ENCODE measurements at regions not wholly inside any gene's neighbourhood (a gene's known extent, or its start where the extent isn't known, plus 50 kb on each side); places are given as distances from the start of the nearest gene placed in this dataset.
"Not testable (repeated sequence)": the region's sequence is repeated elsewhere in the genome, so short reads cannot be mapped to it uniquely, and the experiment has no call there.

DNA sequence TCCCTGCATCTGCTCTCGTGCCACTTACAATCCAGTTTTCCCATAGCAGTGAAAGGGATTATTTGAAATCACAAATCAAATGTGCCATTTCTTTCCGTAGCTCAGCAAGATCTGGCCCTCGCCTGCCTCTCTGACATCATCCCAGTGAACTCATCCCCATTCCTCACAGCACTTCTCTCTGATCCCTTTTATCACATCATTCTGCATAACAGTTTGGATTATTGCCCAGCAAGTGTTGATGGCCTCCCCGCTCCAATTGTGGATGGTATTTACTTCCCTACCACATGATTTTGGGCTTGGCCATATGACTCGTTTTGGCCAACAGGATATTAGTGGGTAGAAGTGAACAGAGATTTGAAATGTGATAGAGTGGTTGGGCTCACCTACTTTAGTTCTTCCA is 185.0 kb downstream of the NPIPA7 start:
- not testable (repeated sequence) for DNase-seq

DNA sequence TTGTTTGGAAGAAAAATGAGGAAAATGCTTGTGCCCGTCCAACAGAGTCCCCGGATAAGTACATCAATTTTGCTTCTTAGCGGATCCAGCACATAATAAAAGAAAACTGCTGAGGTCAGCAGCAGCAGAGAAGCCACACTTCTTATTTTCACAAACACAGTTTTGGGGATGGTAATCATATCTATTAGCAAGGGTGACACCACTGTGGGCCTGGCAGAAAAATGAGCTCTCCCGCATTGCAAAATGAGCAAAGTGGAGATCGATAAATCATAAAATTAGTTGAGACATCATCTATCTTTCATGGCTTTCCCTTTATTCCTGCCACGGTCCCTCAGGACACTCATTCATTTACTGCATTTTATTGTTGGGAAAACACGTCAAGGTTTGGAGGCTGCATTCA is 186.4 kb downstream of the NPIPA7 start:
- not testable (repeated sequence) for DNase-seq

GRCh38 chr16:16570055-16570454 is 191.1 kb downstream of the NPIPA7 start:
- DNase-seq: not testable (repeated sequence)

GRCh38 chr16:16570874-16571273 is 191.9 kb downstream of the NPIPA7 start:
- not testable (repeated sequence) for DNase-seq

GRCh38 chr16:16572130-16572774 is 193.3 kb downstream of the NPIPA7 start:
- not testable (repeated sequence) for DNase-seq

DNA sequence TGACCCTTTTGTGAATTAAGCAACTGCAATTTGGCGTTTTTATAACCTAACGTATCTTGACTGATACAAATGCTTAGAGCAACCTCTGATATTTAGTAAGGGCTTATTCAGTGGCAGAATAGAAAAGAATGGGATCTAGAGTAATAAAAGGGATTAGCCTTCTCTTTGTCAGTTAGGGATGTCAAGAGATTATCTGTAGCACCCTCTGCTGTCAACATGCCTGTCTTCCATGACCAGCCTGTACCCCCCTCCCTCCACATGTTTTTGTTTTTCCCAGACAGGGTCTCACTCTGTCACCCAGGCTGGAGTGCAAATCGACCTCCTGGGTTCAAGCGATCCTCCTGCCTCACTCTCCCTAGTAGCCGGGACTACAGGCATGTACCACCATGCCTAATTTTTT is 198.1 kb downstream of the NPIPA7 start:
- not testable (repeated sequence) for DNase-seq

DNA sequence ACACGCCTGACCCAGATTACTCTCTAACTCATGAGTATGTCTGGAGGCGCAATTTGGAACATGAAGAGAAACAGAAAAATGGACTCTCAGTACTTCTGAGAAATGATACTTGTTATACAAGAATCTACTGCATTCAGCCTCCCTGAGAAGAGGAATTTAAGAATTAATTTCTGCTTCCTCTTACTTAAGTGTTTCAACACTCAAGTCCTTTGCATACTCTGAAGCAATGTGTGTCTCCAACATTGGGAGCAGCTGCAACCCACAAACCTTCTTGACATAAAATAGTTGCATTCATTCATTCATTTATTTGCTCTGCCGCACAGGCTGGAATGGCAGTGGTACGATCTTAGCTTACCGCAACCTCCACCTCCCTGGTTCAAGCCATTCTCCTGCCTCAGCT is 199.8 kb downstream of the NPIPA7 start:
- no peak for DNase-seq

- not testable (repeated sequence) for DNase-seq
Observed at GRCh38 chr16:16582916-16583315, 204.0 kb downstream of the NPIPA7 start.

GRCh38 chr16:16586073-16586651 is 207.2 kb downstream of the NPIPA7 start:
- DNase-seq: not testable (repeated sequence)

DNA sequence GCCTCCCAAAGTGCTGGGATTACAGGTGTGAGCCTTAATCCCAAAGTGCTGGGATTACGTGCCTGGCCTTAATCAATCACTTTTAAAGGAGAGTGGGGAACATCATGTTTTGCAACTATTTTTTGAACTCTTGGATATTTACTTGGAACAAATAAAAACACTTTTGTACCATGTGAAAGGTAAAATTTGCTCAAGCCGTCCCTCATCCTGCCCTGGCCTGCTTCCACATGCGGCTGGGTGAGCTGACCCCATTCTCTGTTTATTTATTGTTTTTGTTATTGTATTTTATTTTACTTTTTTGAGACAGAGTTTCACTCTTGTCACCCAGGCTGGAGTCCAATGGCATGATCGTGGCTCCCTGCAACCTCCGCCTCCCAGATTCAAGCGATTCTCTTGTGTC is 208.0 kb downstream of the NPIPA7 start:
- not testable (repeated sequence) for DNase-seq

- not testable (repeated sequence) for DNase-seq
Observed at GRCh38 chr16:16588436-16588835, 209.5 kb downstream of the NPIPA7 start.

GRCh38 chr16:16590654-16591318 is 211.8 kb downstream of the NPIPA7 start:
- DNase-seq: not testable (repeated sequence)

DNA sequence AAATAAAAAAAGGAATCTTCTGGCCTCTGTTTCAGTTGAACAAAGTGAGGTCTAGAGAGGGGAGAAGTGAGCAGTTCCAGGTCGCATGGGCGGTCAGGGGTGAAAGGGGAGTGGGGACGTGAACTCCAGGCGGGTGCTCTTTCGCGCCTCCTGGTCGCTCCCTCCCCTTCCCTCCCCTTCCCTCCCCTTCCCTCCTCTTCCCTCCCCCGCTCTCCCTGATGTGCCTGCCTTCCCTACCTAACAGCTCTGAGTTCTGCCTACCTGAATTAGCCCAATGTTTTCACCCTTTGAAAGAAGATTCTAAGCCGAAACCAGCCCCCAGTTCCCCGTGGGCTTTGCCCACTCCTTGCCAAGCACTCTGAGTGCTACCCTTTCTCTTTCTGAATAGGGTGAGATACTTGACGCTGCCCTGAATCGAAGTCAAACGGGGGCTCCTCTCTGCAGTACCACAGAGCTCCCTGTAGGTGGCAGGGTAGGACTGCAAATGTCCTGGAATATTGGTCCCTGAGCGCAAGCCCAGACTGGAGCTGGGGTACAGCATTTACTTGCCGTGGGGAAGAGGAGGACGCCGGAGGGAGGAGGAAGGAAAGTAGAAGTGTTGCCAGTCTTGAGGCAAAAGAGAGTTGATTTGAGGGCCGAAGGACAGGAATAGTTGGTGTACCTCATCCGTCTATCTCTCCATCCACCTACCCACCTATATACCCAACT is 214.4 kb downstream of the NPIPA7 start:
- peak; percentile 14 to 38 for DNase-seq

GRCh38 chr16:16595029-16595718 is 216.2 kb downstream of the NPIPA7 start:
- not testable (repeated sequence) for DNase-seq

DNA sequence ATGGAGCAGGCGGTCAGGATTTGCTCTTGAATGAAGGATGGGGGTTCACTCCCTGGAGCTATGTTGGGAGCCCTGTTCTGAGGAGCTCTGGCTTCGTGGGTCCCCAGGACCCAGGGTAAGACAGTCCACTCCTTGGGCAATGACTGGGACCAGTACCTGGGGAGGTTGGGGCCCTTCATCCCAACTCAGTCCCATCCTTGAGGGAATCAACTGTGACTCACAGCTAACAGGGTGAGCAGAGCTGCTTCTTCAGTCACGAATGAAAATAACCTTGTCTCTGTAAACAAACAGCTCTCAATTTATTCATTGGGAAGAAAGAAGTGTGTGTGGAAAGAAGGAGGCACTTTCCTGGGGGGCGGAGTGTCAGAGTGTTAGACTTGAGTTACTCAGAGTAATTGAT is 222.3 kb downstream of the NPIPA7 start:
- DNase-seq: not testable (repeated sequence)

DNA sequence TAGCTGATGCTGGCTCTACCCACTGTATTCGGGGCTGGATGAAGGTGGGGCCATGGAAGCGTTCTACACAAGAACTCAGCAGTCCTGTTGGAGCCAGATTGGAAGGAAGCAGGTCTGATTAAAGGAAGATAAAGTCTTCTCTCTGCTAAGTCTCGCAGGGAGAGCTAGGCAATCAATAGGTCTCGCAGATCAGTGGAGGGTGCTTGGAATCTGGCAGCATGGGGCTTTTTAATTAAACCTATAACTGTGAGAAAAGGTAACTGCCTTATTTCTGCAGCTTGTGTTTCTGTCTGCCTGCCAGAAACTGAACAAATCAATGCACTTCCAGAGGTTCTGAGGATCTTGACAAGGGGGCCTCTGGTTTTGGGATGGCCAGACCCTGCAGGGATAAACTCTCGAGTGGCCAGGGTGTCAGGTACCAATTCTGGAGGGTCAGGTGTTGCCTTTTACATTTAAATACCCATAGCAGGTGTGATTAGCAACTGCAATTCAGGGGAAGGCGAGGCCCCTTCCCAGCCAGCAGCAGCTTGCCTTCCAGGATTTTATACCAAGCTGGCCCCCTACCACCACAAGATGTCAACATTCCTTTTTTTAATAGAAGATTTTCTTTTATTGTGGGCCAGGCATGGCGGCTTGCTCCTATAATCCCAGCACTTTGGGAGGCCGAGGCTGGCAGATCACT is 228.6 kb downstream of the NPIPA7 start:
- not testable (repeated sequence) for DNase-seq

DNA sequence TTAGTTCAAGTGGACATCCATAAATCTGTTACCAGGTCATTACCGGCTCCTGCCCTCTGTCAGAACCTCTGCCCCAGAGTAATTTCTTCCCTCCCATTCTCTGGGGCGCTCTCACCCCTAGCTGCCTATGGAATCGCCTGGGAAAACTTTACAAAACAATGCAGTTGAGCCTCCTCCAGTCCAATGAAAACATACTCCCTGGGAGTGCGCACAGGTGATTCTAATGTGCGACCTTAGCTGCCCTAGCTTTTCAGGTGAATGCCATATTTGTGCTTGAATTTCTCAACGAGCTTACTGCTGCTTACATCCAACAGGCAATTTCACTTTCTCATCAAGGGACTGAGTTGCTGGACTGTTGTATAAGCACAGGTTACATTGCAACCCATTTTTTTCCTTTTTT is 230.7 kb downstream of the NPIPA7 start:
- not testable (repeated sequence) for DNase-seq

DNA sequence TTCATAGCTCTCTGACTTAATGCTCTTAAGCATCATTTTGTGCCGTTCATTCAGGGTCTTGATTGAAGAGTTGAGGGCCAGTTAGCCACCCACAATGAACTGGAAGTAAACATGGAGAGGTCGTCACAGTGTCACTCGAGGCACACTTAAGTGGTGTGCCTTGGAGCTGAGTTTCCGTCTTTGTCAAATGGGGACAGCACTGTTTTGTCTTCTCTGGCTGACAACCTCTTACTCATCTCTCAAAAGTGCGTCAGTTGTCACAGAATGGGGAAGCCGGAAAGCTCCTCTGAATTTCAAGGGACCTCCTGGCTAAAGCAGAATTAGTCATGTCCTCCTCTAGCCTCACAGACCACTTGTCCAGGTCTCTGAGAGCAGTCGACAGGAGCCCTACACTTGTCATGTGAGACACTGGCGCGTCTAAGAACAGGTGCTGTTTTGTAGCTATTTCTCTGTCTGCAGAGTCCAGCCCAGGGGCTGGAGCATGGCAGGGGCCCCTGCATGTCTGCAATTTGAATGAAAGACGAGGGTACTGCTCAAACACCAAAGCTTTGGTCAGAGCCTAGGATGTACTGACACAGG is 231.5 kb downstream of the NPIPA7 start:
- not testable (repeated sequence) for DNase-seq

DNA sequence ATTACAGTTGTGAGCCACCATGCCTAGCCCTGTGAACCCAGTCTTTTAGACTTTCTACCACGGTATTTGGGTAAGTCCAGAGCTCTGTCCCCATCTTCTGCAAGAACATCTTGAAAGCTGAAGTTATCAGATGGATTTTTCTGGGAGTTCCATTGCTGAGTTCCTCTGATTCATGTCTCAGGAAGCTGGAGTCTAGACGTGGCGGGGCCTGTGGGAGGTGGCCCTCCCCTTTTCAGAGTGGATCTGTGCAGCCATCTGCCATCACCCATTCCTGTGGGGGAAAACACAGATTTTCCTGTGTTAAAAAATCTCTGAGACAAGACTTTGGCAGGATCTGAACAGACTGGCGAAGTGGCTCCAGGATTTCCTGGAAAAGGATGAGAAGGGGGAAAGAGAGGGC is 234.3 kb downstream of the NPIPA7 start:
- DNase-seq: not testable (repeated sequence)

DNA sequence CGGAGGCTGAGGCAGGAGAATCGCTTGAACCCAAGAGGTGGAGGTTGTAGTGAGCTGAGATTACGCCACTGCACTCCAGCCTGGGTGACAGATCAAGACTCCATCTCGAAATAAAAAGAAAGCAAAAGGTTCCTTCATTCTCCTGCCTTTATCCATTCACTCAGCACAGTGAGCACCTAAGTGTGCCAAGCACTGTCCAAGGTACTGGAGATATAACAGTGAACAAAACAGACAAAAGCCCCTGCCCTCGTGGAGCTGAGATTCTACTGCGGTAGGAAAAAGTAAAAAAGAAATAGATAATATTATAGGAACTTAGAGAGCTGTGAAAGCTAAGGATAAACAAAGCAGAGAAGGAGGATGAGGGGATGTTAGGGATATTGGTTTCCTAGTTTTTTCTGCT is 235.5 kb downstream of the NPIPA7 start:
- not testable (repeated sequence) for DNase-seq

GRCh38 chr16:16618963-16619465 is 240.1 kb downstream of the NPIPA7 start:
- not testable (repeated sequence) for DNase-seq

- not testable (repeated sequence) for DNase-seq
Observed at GRCh38 chr16:16624367-16624766, 245.4 kb downstream of the NPIPA7 start.
